ENCODE measurements at regions not wholly inside any gene's neighbourhood (a gene's known extent, or its start where the extent isn't known, plus 50 kb on each side); places are given as distances from the start of the nearest gene placed in this dataset.

DNA sequence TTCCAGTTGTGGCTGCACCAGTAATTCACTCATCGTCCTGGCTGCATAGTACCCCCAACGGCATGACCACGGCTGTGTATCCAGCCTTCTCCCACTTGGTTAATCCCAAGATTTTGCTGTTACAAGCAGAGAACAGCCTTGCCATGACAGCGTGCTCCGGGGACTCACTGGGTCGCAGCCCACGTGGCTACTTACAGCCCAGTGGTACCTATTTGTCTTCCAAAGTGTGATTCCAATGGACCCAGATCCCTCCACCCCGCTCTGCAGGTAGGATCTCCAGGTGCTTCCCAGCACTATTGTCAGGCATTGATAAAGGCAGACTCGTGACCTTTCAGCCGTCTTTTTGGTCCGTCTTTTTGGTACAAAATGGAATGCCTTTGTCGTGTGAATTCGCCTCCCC is 119.0 kb upstream of the FGF3 start:
- no peak for TF ChIP-seq POLR2A (IDR thresholded peaks at IDR 0.05; ENCODE audit: low read depth, low read length)
- TF ChIP-seq POU2F2 (IDR thresholded peaks at IDR 0.05; ENCODE audit: low read depth, low read length): no peak
- TF ChIP-seq POLR2AphosphoS5 (IDR thresholded peaks at IDR 0.05; ENCODE audit: low read depth, low read length): no peak
- TF ChIP-seq SPI1 (IDR thresholded peaks at IDR 0.05; ENCODE audit: low read depth, low read length): no peak
- TF ChIP-seq TAF1 (IDR thresholded peaks at IDR 0.05; ENCODE audit: low read depth, low read length): no peak

Data from GM12891 (cell line).